Liver (tissue), 8 donors: ENCODE measurements at regions not wholly inside any gene's neighbourhood (a gene's known extent, or its start where the extent isn't known, plus 50 kb on each side); places are given as distances from the start of the nearest gene placed in this dataset.

Experiments
- DNase-seq: peaks from one replicate; pipeline ENCODE4 v3.0.0-alpha.2; 2017; ENCODE audit warnings: low spot score
- H3K27ac ChIP-seq, 2 donors: one replicate each; pipeline ENCODE4 v1.7.0; 2013; ENCODE audit warnings: inconsistent platforms in 2 of 2, low read length in 2 of 2, control low read depth in 1 of 2, low read depth in 1 of 2, mild to moderate bottlenecking in 1 of 2
- H3K27me3 ChIP-seq, 4 donors: one replicate each; pipeline versions ENCODE4 v1.6.1 to v1.7.0; 2013; ENCODE audit warnings: low read length in 3 of 4, inconsistent platforms in 1 of 4, mild to moderate bottlenecking in 1 of 4, moderate library complexity in 1 of 4; ENCODE audit not compliant: control insufficient read depth in 4 of 4, insufficient read depth in 4 of 4
- H3K36me3 ChIP-seq, 4 donors: one replicate each; pipeline versions ENCODE4 v1.6.1 to v1.7.0; 2013; ENCODE audit warnings: low read length in 3 of 4, mild to moderate bottlenecking in 3 of 4, low read depth in 1 of 4, moderate library complexity in 1 of 4; ENCODE audit not compliant: control insufficient read depth in 4 of 4, insufficient read depth in 3 of 4
- H3K4me1 ChIP-seq, 4 donors: one replicate each; pipeline versions ENCODE4 v1.6.1 to v1.7.0; 2013; ENCODE audit warnings: low read length in 3 of 4, mild to moderate bottlenecking in 3 of 4, moderate library complexity in 1 of 4; ENCODE audit not compliant: control insufficient read depth in 4 of 4, insufficient read depth in 4 of 4
- H3K4me3 ChIP-seq, 3 donors: one replicate each; pipeline versions ENCODE4 v1.6.1 to v1.7.0; 2013; ENCODE audit warnings: low read length in 3 of 3, control low read depth in 1 of 3, low read depth in 1 of 3, mild to moderate bottlenecking in 1 of 3
- H3K9ac ChIP-seq, 2 donors: one replicate each; pipeline ENCODE4 v1.7.0; 2013; ENCODE audit warnings: low read length in 2 of 2, mild to moderate bottlenecking in 2 of 2, moderate library complexity in 2 of 2, control low read depth in 1 of 2, low read depth in 1 of 2
- H3K9me3 ChIP-seq, 4 donors: one replicate each; pipeline versions ENCODE4 v1.6.1 to v1.7.0; 2013; ENCODE audit warnings: low read length in 3 of 4; ENCODE audit not compliant: control insufficient read depth in 4 of 4
- EGR1 ChIP-seq, 2 donors: IDR thresholded peaks; 2 replicates each; pipeline ENCODE4 v1.6.1; 2016 to 2018; ENCODE audit warnings: antibody characterized with exemption in 2 of 2, low read depth in 2 of 2
- FOXA1 ChIP-seq: IDR thresholded peaks from 2 replicates; pipeline ENCODE4 v1.6.1; 2016; ENCODE audit warnings: antibody characterized with exemption
- FOXA2 ChIP-seq: IDR thresholded peaks from 2 replicates; pipeline ENCODE4 v1.6.1; 2016; ENCODE audit warnings: antibody characterized with exemption
- GABPA ChIP-seq, 2 donors: IDR thresholded peaks in 1 of 2; conservative IDR thresholded peaks in 1 of 2; 2 replicates each; pipeline ENCODE4 v1.6.1; 2016; ENCODE audit warnings: antibody characterized with exemption in 2 of 2, mild to moderate bottlenecking in 1 of 2, moderate library complexity in 1 of 2
- HNF4A ChIP-seq, 2 donors: conservative IDR thresholded peaks; 2 replicates each; pipeline ENCODE4 v1.6.1; 2016; ENCODE audit warnings: antibody characterized with exemption in 2 of 2, mild to moderate bottlenecking in 2 of 2
- HNF4G ChIP-seq: IDR thresholded peaks from 2 replicates; pipeline ENCODE4 v1.6.1; 2016; ENCODE audit warnings: antibody characterized with exemption
- JUND ChIP-seq, 2 donors: IDR thresholded peaks; 2 replicates each; pipeline ENCODE4 v1.6.1; 2016; ENCODE audit warnings: antibody characterized with exemption in 2 of 2
- RAD21 ChIP-seq, 2 donors: IDR thresholded peaks; 2 replicates each; pipeline ENCODE4 v1.6.1; 2016; ENCODE audit warnings: antibody characterized with exemption in 2 of 2, mild to moderate bottlenecking in 2 of 2
- RXRA ChIP-seq, 2 donors: IDR thresholded peaks; 2 replicates each; pipeline ENCODE4 v1.6.1; 2017 to 2018; ENCODE audit warnings: antibody characterized with exemption in 2 of 2, mild to moderate bottlenecking in 1 of 2
- SP1 ChIP-seq: IDR thresholded peaks from 2 replicates; pipeline ENCODE4 v1.6.1; 2018; ENCODE audit warnings: antibody characterized with exemption, mild to moderate bottlenecking
- TAF1 ChIP-seq: conservative IDR thresholded peaks from 2 replicates; pipeline ENCODE4 v1.6.1; 2016; ENCODE audit warnings: antibody characterized with exemption, mild to moderate bottlenecking
- YY1 ChIP-seq: IDR thresholded peaks from 2 replicates; pipeline ENCODE4 v1.6.1; 2016; ENCODE audit warnings: antibody characterized with exemption, mild to moderate bottlenecking
- WGBS: extraction: QIAGEN DNeasy Blood & Tissue Kit; methylation state at CpG from one replicate; pipeline ENCODE4 v1.1.7; 2013; 5-methylcytosine and 5-hydroxymethylcytosine counted together
- TF ChIP-seq, protein P1 (sequence below): IDR thresholded peaks from 2 replicates; pipeline ENCODE4 v1.6.1; 2016; ENCODE audit warnings: antibody characterized with exemption, mild to moderate bottlenecking
- TF ChIP-seq, protein P2 (sequence below): IDR thresholded peaks from 2 replicates; pipeline ENCODE4 v1.6.1; 2016; ENCODE audit warnings: antibody characterized with exemption
- TF ChIP-seq, protein P3 (sequence below): IDR thresholded peaks from 2 replicates; pipeline ENCODE4 v1.6.1; 2016; ENCODE audit warnings: antibody characterized with exemption
- TF ChIP-seq, protein P4 (sequence below): IDR thresholded peaks from 2 replicates; pipeline ENCODE4 v1.6.1; 2016; ENCODE audit warnings: antibody characterized with exemption
- TF ChIP-seq, protein P5 (sequence below): fragments of 150-350 bp; IDR thresholded peaks from 2 replicates; pipeline ENCODE4 v1.5.1; 2017; ENCODE audit warnings: improper control_type of control experiment, low read depth, low read length; ENCODE audit not compliant: missing input control
- donor health status: healthy.
- donor health status: healthy.
- donor health status: healthy.
- donor health status: healthy.
- donor health status: healthy.

GRCh38 chr3:28758115-28758514, 409.5 kb upstream of the AZI2 start:
- TF ChIP-seq HNF4A (conservative IDR thresholded peaks at IDR 0.05), result no peak
- TF ChIP-seq GABPA (IDR thresholded peaks at IDR 0.05 in 1 of 2, conservative IDR thresholded peaks at IDR 0.05 in 1 of 2), result no peak
- TF ChIP-seq, protein P1, sequence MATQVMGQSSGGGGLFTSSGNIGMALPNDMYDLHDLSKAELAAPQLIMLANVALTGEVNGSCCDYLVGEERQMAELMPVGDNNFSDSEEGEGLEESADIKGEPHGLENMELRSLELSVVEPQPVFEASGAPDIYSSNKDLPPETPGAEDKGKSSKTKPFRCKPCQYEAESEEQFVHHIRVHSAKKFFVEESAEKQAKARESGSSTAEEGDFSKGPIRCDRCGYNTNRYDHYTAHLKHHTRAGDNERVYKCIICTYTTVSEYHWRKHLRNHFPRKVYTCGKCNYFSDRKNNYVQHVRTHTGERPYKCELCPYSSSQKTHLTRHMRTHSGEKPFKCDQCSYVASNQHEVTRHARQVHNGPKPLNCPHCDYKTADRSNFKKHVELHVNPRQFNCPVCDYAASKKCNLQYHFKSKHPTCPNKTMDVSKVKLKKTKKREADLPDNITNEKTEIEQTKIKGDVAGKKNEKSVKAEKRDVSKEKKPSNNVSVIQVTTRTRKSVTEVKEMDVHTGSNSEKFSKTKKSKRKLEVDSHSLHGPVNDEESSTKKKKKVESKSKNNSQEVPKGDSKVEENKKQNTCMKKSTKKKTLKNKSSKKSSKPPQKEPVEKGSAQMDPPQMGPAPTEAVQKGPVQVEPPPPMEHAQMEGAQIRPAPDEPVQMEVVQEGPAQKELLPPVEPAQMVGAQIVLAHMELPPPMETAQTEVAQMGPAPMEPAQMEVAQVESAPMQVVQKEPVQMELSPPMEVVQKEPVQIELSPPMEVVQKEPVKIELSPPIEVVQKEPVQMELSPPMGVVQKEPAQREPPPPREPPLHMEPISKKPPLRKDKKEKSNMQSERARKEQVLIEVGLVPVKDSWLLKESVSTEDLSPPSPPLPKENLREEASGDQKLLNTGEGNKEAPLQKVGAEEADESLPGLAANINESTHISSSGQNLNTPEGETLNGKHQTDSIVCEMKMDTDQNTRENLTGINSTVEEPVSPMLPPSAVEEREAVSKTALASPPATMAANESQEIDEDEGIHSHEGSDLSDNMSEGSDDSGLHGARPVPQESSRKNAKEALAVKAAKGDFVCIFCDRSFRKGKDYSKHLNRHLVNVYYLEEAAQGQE, result no peak
- TF ChIP-seq, protein P2, sequence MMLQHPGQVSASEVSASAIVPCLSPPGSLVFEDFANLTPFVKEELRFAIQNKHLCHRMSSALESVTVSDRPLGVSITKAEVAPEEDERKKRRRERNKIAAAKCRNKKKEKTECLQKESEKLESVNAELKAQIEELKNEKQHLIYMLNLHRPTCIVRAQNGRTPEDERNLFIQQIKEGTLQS, result no peak
- no peak for TF ChIP-seq RXRA (IDR thresholded peaks at IDR 0.05)
- TF ChIP-seq EGR1 (IDR thresholded peaks at IDR 0.05; ENCODE audit: low read depth in 2 of 2), result no peak
- no peak for TF ChIP-seq FOXA2
- TF ChIP-seq, protein P3, sequence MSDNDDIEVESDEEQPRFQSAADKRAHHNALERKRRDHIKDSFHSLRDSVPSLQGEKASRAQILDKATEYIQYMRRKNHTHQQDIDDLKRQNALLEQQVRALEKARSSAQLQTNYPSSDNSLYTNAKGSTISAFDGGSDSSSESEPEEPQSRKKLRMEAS, result no peak
- TF ChIP-seq, protein P4, sequence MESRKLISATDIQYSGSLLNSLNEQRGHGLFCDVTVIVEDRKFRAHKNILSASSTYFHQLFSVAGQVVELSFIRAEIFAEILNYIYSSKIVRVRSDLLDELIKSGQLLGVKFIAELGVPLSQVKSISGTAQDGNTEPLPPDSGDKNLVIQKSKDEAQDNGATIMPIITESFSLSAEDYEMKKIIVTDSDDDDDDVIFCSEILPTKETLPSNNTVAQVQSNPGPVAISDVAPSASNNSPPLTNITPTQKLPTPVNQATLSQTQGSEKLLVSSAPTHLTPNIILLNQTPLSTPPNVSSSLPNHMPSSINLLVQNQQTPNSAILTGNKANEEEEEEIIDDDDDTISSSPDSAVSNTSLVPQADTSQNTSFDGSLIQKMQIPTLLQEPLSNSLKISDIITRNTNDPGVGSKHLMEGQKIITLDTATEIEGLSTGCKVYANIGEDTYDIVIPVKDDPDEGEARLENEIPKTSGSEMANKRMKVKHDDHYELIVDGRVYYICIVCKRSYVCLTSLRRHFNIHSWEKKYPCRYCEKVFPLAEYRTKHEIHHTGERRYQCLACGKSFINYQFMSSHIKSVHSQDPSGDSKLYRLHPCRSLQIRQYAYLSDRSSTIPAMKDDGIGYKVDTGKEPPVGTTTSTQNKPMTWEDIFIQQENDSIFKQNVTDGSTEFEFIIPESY, result no peak
- TF ChIP-seq TAF1, result no peak
- TF ChIP-seq FOXA1, result no peak
- TF ChIP-seq, protein P5, sequence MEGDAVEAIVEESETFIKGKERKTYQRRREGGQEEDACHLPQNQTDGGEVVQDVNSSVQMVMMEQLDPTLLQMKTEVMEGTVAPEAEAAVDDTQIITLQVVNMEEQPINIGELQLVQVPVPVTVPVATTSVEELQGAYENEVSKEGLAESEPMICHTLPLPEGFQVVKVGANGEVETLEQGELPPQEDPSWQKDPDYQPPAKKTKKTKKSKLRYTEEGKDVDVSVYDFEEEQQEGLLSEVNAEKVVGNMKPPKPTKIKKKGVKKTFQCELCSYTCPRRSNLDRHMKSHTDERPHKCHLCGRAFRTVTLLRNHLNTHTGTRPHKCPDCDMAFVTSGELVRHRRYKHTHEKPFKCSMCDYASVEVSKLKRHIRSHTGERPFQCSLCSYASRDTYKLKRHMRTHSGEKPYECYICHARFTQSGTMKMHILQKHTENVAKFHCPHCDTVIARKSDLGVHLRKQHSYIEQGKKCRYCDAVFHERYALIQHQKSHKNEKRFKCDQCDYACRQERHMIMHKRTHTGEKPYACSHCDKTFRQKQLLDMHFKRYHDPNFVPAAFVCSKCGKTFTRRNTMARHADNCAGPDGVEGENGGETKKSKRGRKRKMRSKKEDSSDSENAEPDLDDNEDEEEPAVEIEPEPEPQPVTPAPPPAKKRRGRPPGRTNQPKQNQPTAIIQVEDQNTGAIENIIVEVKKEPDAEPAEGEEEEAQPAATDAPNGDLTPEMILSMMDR, result no peak
- TF ChIP-seq YY1, result no peak
- TF ChIP-seq HNF4G, result no peak
- H3K4me1 ChIP-seq, result no peaks in the 10 kb centered on the region
- DNase-seq, result no peak
- H3K9ac ChIP-seq, result no peak overlapping the region
- no peaks in the 10 kb centered on the region for H3K9me3 ChIP-seq
- H3K27me3 ChIP-seq, result no peaks in the 10 kb centered on the region
- no peak overlapping the region for H3K27ac ChIP-seq
- H3K4me3 ChIP-seq, result no peak overlapping the region
- no peaks in the 10 kb centered on the region for H3K36me3 ChIP-seq

GRCh38 chr3:28761375-28761774, 412.8 kb upstream of the AZI2 start:
- H3K9me3 ChIP-seq, result no peaks in the 10 kb centered on the region
- H3K4me3 ChIP-seq, result no peak overlapping the region
- H3K27ac ChIP-seq, result no peak overlapping the region
- TF ChIP-seq SP1, result no peak
- TF ChIP-seq FOXA2, result no peak
- no peak for TF ChIP-seq HNF4A (conservative IDR thresholded peaks at IDR 0.05)
- TF ChIP-seq, protein P1, result no peak
- no peak for TF ChIP-seq RXRA (IDR thresholded peaks at IDR 0.05)
- TF ChIP-seq RAD21 (IDR thresholded peaks at IDR 0.05), result no peak
- TF ChIP-seq YY1, result no peak
- TF ChIP-seq JUND (IDR thresholded peaks at IDR 0.05), result no peak
- TF ChIP-seq GABPA (IDR thresholded peaks at IDR 0.05 in 1 of 2, conservative IDR thresholded peaks at IDR 0.05 in 1 of 2), result no peak
- TF ChIP-seq, protein P4, result no peak
- DNase-seq, result no peak
- 92% methylated on average over 1 of the region's 1 CpG for WGBS
- no peak overlapping the region for H3K9ac ChIP-seq
- H3K36me3 ChIP-seq, result no peaks in the 10 kb centered on the region
- no peaks in the 10 kb centered on the region for H3K27me3 ChIP-seq
- H3K4me1 ChIP-seq, result no peaks in the 10 kb centered on the region
